GM23338 (cell line): ENCODE measurements at regions not wholly inside any gene's neighbourhood (a gene's known extent, or its start where the extent isn't known, plus 50 kb on each side); places are given as distances from the start of the nearest gene placed in this dataset.

Source experiments
- ATAC-seq: fragments of 200-7000 bp; cut with Tn5 transposase; 3 replicates; pipeline ENCODE4 v1.9.1; 2020
- DNase-seq: peaks from one replicate; pipeline ENCODE4 v3.0.0-alpha.2; 2015; ENCODE audit warnings: low spot score
- H2AFZ ChIP-seq: fragments of 200-600 bp; sonication (generic); 2 replicates; pipeline ENCODE4 v1.8.0; 2016; ENCODE audit warnings: antibody characterized with exemption, mild to moderate bottlenecking, moderate library complexity
- H3F3A ChIP-seq: fragments of 200-600 bp; sonication (generic); replicated peaks from 2 replicates; pipeline ENCODE4 v1.8.0; 2017; ENCODE audit warnings: antibody characterized with exemption, mixed run types, low read depth
- H3K27ac ChIP-seq: fragments of 200-600 bp; sonication (generic); 2 replicates; pipeline ENCODE4 v1.6.1; 2016; ENCODE audit warnings: low read depth
- H3K27me3 ChIP-seq: fragments of 200-600 bp; sonication (generic); 2 replicates; pipeline ENCODE4 v1.8.0; 2016; ENCODE audit warnings: mild to moderate bottlenecking, mixed run types, moderate library complexity; ENCODE audit not compliant: insufficient read depth
- H3K36me3 ChIP-seq: fragments of 200-600 bp; sonication (generic); 2 replicates; pipeline ENCODE4 v1.8.0; 2016; ENCODE audit warnings: mild to moderate bottlenecking; ENCODE audit not compliant: insufficient read depth
- H3K4me1 ChIP-seq: fragments of 200-600 bp; sonication (generic); 2 replicates; pipeline ENCODE4 v1.8.0; 2016; ENCODE audit warnings: mild to moderate bottlenecking, moderate library complexity; ENCODE audit not compliant: insufficient read depth
- H3K4me2 ChIP-seq: fragments of 200-600 bp; sonication (generic); 2 replicates; pipeline ENCODE4 v1.7.1; 2017; ENCODE audit warnings: mixed run types
- H3K4me3 ChIP-seq: fragments of 200-600 bp; sonication (generic); 2 replicates; pipeline ENCODE4 v1.6.1; 2016; ENCODE audit warnings: mixed run types
- H3K79me2 ChIP-seq: fragments of 200-600 bp; sonication (generic); replicated peaks from 2 replicates; pipeline ENCODE4 v1.8.0; 2017; ENCODE audit warnings: mild to moderate bottlenecking; ENCODE audit not compliant: insufficient read depth
- H3K9me2 ChIP-seq: fragments of 200-600 bp; sonication (generic); 2 replicates; pipeline ENCODE4 v1.8.0; 2017; ENCODE audit not compliant: insufficient read depth
- H4K20me1 ChIP-seq: fragments of 200-600 bp; sonication (generic); replicated peaks from 2 replicates; pipeline ENCODE4 v1.8.0; 2017; ENCODE audit warnings: mild to moderate bottlenecking; ENCODE audit not compliant: insufficient read depth
- H3K27ac Mint-ChIP-seq: 2 replicates; pipeline ENCODE4 v1.8.0; 2020; ENCODE audit warnings: inconsistent platforms, mild to moderate bottlenecking, moderate library complexity, mixed read lengths
- H3K27me3 Mint-ChIP-seq: 3 replicates; pipeline ENCODE4 v1.8.0; 2022; ENCODE audit warnings: low read depth, mild to moderate bottlenecking, moderate library complexity, mixed read lengths, inconsistent platforms; ENCODE audit not compliant: insufficient read depth, poor library complexity
- H3K36me3 Mint-ChIP-seq: 3 replicates; pipeline ENCODE4 v1.8.0; 2021; ENCODE audit warnings: low read depth, mild to moderate bottlenecking, inconsistent platforms, moderate library complexity, mixed read lengths
- H3K4me1 Mint-ChIP-seq: 3 replicates; pipeline ENCODE4 v1.8.0; 2020; ENCODE audit warnings: mild to moderate bottlenecking, inconsistent platforms, mixed read lengths
- H3K4me3 Mint-ChIP-seq: 3 replicates; pipeline ENCODE4 v1.8.0; 2021; ENCODE audit warnings: moderate library complexity, mild to moderate bottlenecking, inconsistent platforms, mixed read lengths
- H3K9me3 Mint-ChIP-seq: 3 replicates; pipeline ENCODE4 v1.8.0; 2020; ENCODE audit warnings: moderate library complexity, mild to moderate bottlenecking, inconsistent platforms, mixed read lengths
- CREB1 ChIP-seq: fragments of 250-450 bp; sonication (Bioruptor Pico); IDR thresholded peaks from 2 replicates; pipeline ENCODE4 v1.5.0; 2020; ENCODE audit warnings: low read depth, mild to moderate bottlenecking, moderate library complexity
- EZH2 ChIP-seq: fragments of 200-600 bp; sonication (generic); IDR thresholded peaks from one replicate; pipeline ENCODE4 v1.8.0; 2017; ENCODE audit warnings: antibody characterized with exemption, mild to moderate bottlenecking, low read depth; ENCODE audit not compliant: unreplicated experiment
- EZH2phosphoT487 ChIP-seq: fragments of 200-600 bp; sonication (generic); IDR thresholded peaks from one replicate; pipeline ENCODE4 v1.8.1; 2018; ENCODE audit warnings: antibody characterized with exemption; ENCODE audit not compliant: unreplicated experiment
- JUNB ChIP-seq: IDR thresholded peaks from one replicate; pipeline ENCODE4 v1.6.1; 2016; ENCODE audit warnings: antibody characterized with exemption; ENCODE audit not compliant: unreplicated experiment
- NANOG ChIP-seq: IDR thresholded peaks from 2 replicates; pipeline ENCODE4 v1.6.1; 2016; ENCODE audit warnings: antibody characterized with exemption, borderline replicate concordance
- POLR2AphosphoS5 ChIP-seq: IDR thresholded peaks from 2 replicates; pipeline ENCODE4 v1.6.1; 2016; ENCODE audit warnings: antibody characterized with exemption, low read depth
- STAT1 ChIP-seq: IDR thresholded peaks from one replicate; pipeline ENCODE4 v1.6.1; 2016; ENCODE audit warnings: antibody characterized with exemption; ENCODE audit not compliant: unreplicated experiment
- ZNF114 ChIP-seq: fragments of 250-450 bp; sonication (Bioruptor Pico); IDR thresholded peaks from 2 replicates; pipeline ENCODE4 v1.5.0; 2020; ENCODE audit warnings: mild to moderate bottlenecking, moderate library complexity
- ZNF331 ChIP-seq: fragments of 250-450 bp; sonication (Bioruptor Pico); IDR thresholded peaks from 2 replicates; pipeline ENCODE4 v1.5.0; 2020; ENCODE audit warnings: low read depth, mild to moderate bottlenecking, moderate library complexity
- TF ChIP-seq, protein P1 (sequence below): fragments of 250-450 bp; sonication (Bioruptor Pico); IDR thresholded peaks from 2 replicates; pipeline ENCODE4 v1.5.0; 2020; ENCODE audit warnings: mild to moderate bottlenecking, moderate library complexity
- TF ChIP-seq, protein P2 (sequence below), 2 experiments: fragments of 200-600 bp in 1 of 2; sonication (generic) in 1 of 2; conservative IDR thresholded peaks; 2 replicates each; pipeline versions ENCODE4 v1.5.1 to v1.6.1; 2016 to 2017; ENCODE audit warnings: antibody characterized with exemption in 2 of 2, low read depth in 2 of 2, mild to moderate bottlenecking in 2 of 2, moderate library complexity in 1 of 2
- TF ChIP-seq, protein P3 (sequence below): IDR thresholded peaks from 2 replicates; pipeline ENCODE4 v1.6.1; 2016; ENCODE audit warnings: antibody characterized with exemption
- TF ChIP-seq, protein P4 (sequence below): IDR thresholded peaks from one replicate; pipeline ENCODE4 v1.6.1; 2018; ENCODE audit warnings: antibody characterized with exemption; ENCODE audit not compliant: unreplicated experiment

DNA sequence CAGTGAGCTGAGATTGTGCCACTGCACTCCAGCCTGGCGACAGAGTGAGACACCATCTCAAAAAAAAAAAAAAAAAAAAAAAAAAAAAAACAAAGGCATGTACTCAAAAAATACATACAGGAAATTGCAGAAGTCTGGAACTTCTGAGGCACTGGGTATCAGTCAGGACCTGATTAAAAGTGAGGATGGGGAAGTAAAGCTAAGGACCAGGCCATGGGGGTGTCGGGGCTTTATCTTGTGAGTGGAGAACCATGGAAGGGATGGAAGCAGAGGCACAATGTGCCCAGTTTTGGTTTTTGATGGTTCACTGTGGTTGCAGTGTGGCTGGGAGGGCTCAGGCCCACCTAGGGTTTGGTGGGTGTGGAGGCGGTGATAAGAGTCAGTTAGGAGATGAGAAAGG, 212.7 kb upstream of the PIK3R1 start:
- no peak overlapping the region for H2AFZ ChIP-seq
- Mint-ChIP-seq H3K27me3 (peaks cover 4% of the 10 kb centered on the region), H3K9me3 (no peaks in the 10 kb centered on the region; the same call in 1 of the 3 replicates), H3K4me1 (no peaks in the 10 kb centered on the region), H3K36me3 (0 out of 3 replicates have a peak, but pooled peaks cover 2% of the 10 kb centered on the region), H3K27ac (no peak overlapping the region), H3K4me3 (no peak overlapping the region)
- H3K9me2 ChIP-seq = no peaks in the 10 kb centered on the region
- no peaks in the 10 kb centered on the region for H3K27me3 ChIP-seq
- DNase-seq = no peak
- no peaks in the 10 kb centered on the region for H3F3A ChIP-seq
- TF ChIP-seq POLR2AphosphoS5 (no peak), EZH2 (no peak), NANOG (no peak), ZNF114 (no peak), JUNB (no peak), ZNF331 (no peak), EZH2phosphoT487 (no peak), CREB1 (no peak), STAT1 (no peak)
- TF ChIP-seq, protein P1, sequence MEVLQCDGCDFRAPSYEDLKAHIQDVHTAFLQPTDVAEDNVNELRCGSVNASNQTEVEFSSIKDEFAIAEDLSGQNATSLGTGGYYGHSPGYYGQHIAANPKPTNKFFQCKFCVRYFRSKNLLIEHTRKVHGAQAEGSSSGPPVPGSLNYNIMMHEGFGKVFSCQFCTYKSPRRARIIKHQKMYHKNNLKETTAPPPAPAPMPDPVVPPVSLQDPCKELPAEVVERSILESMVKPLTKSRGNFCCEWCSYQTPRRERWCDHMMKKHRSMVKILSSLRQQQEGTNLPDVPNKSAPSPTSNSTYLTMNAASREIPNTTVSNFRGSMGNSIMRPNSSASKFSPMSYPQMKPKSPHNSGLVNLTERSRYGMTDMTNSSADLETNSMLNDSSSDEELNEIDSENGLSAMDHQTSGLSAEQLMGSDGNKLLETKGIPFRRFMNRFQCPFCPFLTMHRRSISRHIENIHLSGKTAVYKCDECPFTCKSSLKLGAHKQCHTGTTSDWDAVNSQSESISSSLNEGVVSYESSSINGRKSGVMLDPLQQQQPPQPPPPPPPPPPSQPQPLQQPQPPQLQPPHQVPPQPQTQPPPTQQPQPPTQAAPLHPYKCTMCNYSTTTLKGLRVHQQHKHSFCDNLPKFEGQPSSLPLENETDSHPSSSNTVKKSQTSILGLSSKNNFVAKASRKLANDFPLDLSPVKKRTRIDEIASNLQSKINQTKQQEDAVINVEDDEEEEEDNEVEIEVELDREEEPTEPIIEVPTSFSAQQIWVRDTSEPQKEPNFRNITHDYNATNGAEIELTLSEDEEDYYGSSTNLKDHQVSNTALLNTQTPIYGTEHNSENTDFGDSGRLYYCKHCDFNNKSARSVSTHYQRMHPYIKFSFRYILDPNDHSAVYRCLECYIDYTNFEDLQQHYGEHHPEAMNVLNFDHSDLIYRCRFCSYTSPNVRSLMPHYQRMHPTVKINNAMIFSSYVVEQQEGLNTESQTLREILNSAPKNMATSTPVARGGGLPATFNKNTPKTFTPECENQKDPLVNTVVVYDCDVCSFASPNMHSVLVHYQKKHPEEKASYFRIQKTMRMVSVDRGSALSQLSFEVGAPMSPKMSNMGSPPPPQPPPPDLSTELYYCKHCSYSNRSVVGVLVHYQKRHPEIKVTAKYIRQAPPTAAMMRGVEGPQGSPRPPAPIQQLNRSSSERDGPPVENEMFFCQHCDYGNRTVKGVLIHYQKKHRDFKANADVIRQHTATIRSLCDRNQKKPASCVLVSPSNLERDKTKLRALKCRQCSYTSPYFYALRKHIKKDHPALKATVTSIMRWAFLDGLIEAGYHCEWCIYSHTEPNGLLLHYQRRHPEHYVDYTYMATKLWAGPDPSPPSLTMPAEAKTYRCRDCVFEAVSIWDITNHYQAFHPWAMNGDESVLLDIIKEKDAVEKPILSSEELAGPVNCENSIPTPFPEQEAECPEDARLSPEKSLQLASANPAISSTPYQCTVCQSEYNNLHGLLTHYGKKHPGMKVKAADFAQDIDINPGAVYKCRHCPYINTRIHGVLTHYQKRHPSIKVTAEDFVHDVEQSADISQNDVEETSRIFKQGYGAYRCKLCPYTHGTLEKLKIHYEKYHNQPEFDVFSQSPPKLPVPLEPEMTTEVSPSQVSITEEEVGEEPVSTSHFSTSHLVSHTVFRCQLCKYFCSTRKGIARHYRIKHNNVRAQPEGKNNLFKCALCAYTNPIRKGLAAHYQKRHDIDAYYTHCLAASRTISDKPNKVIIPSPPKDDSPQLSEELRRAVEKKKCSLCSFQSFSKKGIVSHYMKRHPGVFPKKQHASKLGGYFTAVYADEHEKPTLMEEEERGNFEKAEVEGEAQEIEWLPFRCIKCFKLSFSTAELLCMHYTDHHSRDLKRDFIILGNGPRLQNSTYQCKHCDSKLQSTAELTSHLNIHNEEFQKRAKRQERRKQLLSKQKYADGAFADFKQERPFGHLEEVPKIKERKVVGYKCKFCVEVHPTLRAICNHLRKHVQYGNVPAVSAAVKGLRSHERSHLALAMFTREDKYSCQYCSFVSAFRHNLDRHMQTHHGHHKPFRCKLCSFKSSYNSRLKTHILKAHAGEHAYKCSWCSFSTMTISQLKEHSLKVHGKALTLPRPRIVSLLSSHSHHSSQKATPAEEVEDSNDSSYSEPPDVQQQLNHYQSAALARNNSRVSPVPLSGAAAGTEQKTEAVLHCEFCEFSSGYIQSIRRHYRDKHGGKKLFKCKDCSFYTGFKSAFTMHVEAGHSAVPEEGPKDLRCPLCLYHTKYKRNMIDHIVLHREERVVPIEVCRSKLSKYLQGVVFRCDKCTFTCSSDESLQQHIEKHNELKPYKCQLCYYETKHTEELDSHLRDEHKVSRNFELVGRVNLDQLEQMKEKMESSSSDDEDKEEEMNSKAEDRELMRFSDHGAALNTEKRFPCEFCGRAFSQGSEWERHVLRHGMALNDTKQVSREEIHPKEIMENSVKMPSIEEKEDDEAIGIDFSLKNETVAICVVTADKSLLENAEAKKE (CRISPR knock-in tag) = no peak
- TF ChIP-seq, protein P2, sequence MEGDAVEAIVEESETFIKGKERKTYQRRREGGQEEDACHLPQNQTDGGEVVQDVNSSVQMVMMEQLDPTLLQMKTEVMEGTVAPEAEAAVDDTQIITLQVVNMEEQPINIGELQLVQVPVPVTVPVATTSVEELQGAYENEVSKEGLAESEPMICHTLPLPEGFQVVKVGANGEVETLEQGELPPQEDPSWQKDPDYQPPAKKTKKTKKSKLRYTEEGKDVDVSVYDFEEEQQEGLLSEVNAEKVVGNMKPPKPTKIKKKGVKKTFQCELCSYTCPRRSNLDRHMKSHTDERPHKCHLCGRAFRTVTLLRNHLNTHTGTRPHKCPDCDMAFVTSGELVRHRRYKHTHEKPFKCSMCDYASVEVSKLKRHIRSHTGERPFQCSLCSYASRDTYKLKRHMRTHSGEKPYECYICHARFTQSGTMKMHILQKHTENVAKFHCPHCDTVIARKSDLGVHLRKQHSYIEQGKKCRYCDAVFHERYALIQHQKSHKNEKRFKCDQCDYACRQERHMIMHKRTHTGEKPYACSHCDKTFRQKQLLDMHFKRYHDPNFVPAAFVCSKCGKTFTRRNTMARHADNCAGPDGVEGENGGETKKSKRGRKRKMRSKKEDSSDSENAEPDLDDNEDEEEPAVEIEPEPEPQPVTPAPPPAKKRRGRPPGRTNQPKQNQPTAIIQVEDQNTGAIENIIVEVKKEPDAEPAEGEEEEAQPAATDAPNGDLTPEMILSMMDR (conservative IDR thresholded peaks at IDR 0.05; ENCODE audit: low read depth in 2 of 2) = no peak
- TF ChIP-seq, protein P3, sequence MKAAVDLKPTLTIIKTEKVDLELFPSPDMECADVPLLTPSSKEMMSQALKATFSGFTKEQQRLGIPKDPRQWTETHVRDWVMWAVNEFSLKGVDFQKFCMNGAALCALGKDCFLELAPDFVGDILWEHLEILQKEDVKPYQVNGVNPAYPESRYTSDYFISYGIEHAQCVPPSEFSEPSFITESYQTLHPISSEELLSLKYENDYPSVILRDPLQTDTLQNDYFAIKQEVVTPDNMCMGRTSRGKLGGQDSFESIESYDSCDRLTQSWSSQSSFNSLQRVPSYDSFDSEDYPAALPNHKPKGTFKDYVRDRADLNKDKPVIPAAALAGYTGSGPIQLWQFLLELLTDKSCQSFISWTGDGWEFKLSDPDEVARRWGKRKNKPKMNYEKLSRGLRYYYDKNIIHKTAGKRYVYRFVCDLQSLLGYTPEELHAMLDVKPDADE = no peak
- TF ChIP-seq, protein P4, sequence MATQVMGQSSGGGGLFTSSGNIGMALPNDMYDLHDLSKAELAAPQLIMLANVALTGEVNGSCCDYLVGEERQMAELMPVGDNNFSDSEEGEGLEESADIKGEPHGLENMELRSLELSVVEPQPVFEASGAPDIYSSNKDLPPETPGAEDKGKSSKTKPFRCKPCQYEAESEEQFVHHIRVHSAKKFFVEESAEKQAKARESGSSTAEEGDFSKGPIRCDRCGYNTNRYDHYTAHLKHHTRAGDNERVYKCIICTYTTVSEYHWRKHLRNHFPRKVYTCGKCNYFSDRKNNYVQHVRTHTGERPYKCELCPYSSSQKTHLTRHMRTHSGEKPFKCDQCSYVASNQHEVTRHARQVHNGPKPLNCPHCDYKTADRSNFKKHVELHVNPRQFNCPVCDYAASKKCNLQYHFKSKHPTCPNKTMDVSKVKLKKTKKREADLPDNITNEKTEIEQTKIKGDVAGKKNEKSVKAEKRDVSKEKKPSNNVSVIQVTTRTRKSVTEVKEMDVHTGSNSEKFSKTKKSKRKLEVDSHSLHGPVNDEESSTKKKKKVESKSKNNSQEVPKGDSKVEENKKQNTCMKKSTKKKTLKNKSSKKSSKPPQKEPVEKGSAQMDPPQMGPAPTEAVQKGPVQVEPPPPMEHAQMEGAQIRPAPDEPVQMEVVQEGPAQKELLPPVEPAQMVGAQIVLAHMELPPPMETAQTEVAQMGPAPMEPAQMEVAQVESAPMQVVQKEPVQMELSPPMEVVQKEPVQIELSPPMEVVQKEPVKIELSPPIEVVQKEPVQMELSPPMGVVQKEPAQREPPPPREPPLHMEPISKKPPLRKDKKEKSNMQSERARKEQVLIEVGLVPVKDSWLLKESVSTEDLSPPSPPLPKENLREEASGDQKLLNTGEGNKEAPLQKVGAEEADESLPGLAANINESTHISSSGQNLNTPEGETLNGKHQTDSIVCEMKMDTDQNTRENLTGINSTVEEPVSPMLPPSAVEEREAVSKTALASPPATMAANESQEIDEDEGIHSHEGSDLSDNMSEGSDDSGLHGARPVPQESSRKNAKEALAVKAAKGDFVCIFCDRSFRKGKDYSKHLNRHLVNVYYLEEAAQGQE = no peak
- no peak overlapping the region for H3K4me2 ChIP-seq
- no peaks in the 10 kb centered on the region for H3K36me3 ChIP-seq
- H4K20me1 ChIP-seq = no peaks in the 10 kb centered on the region
- H3K4me3 ChIP-seq = no peak overlapping the region
- no peaks in the 10 kb centered on the region for H3K79me2 ChIP-seq
- H3K4me1 ChIP-seq = no peaks in the 10 kb centered on the region
- H3K27ac ChIP-seq = no peak overlapping the region
- ATAC-seq = no peak
